HG02759 (cell line): ENCODE measurements at regions not wholly inside any gene's neighbourhood (a gene's known extent, or its start where the extent isn't known, plus 50 kb on each side); places are given as distances from the start of the nearest gene placed in this dataset.

Source experiments
- ATAC-seq: cut with Tn5 transposase; IDR thresholded peaks from one replicate; pipeline ENCODE4 v1.9.1; 2021; ENCODE audit warnings: mild to moderate bottlenecking, moderate library complexity; ENCODE audit not compliant: unreplicated experiment

DNA sequence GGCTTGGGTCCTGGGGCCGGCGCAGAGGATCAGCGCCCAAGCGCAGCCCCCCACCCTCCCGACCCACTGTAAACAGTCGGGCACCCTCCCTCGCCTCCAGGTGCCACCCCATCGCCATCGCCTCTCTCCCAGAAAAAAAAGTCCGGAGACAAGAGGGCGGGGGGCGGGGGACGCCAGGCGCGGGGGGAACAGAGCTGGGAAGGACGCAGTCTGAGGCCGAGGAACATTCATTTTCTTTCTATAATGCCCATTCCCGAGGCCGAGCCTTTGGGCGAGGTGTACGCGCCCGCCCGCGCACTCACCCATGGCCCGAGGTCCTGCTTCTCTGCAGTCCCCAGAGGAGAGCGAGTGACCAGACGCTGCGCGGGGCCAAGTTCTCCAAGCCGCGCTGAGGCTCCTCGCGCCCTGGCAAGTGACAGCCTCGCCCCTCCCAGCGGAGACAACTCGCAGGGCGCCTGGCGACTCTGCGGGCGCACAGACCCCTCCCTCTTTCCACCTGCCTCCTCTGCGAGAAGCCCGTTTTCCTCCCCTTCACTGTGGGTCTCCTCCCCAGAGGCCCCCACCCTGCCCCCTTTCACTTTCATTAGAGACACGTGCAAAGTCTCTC lies 63.5 kb upstream of the WDR17 start:
- peak; percentile 80 for ATAC-seq

DNA sequence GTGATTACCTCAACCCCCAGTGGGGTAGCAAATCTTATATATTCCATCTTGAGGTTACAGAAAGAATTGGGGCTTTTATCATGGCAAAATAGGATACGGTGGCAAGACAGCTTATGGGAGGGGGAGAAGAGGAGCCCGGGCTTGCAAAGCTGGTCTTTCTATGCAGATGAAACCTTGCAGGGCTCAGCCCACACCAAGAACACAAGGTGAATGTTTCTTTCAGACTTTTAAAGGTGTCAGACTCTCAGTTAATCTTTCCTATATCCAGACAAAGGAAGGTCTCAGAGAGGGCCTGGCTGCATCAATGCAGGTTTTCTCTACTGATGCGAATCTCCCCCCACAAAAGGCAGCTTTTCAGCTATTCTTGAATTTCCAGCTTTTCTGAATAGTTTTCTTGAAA lies 59.9 kb upstream of the WDR17 start:
- no peak for ATAC-seq

DNA sequence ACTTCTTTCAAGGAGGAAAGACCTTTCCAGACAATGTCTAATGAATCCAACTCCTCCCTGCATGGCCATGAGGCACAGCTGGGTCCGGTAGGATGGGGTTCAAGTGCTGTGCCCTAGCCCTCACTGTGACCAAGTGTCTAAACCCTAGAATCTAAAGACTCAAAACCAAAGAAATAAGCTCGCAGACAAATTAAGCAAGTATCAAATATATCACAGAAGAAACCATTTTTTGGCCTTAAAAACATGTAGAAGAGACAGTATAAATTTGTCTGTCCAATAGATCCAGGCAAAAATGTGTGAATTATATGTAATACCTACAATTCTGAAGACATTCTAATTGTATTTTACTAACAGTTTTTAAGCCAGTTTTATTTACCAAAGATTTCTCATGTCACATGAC lies 56.4 kb upstream of the WDR17 start:
- ATAC-seq: no peak

DNA sequence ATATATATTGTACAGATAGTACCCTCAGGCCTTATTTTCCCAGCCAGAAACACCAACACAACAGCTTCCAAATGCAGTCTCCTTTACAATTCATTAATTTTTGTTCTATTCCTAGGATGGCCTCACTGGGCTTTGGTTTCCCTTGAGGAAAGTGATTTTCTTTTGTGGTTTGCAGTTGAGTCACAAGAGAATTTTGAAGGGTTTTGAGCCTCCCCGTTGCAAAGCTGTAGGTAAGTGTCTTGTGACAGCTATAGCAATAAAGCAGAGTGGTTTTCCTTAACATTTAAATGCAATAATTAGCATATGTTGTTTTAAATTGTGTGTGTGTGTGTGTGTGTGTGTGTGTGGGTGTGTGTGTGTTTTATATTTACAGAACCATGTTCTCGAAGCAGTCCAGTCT lies 54.1 kb upstream of the WDR17 start:
- no peak for ATAC-seq

DNA sequence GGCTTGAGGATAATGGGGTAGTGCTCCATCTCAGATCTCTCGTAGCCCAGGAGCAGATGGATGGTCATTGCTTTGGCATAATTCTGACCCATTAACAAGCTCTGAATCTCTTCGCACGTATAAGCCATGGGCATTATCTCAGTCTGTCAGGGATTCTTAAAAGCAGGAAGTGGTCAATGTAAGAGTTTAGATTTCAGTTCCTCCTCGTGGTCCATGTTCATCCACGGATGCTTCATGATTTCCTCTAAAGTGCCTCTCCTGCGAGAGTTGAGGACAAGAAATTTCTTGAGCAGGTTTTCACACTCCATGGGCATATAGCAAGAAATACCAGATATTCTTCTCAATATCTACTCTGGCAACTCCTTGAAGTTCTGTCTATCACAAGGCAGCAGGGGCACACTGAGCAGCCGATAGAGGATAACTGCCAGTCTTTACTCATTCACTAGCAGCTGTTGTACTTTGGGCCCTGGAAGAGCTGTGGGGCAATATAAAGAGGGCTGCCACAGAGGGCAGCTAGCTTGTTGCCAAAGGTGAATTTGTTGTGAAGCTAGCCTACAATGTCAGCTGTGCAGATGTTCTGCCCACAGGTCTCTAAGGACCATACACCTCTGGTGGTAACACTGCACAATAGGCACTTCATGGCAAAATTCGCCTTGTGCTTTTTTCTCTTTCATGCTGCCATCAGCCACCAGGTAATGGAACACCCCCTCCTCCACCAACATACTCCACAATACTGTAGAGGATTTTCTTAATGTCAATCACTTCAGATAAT lies 52.0 kb upstream of the WDR17 start:
- peak; percentile 89 for ATAC-seq

DNA sequence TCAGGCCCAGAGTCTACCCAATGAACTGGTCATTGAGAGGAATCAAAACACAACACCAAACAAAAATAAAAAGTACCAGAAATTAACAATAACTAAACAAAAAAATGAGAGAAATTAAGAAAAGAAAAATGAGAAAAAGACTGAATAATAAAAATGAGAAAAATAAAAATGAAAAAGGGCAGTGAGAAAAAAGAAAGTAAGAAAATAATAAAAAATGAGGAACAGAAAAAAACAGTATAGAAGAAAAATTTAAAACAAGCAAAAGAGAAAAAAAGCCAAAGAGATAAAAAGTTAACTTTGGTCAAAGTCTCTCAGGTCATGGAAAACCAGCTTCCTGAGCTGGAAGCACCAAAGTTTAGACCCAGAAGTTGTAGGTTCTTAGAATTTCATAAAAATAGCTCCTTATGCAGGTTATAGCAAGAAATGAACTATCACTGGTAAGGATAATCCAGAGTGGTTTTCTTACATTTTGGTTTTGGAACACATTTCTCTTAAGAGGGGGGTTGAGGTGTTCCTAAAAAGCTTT lies 51.0 kb upstream of the WDR17 start:
- no peak for ATAC-seq
